ENCODE measurements at regions not wholly inside any gene's neighbourhood (a gene's known extent, or its start where the extent isn't known, plus 50 kb on each side); places are given as distances from the start of the nearest gene placed in this dataset.
A peak's percentile ranks its signal among the peaks of the same experiment; 100 is the strongest.

- TF ChIP-seq ZGPAT (CRISPR knock-in tag; IDR thresholded peaks at IDR 0.05) (peak; percentile 68; the same call in 1 of the 2 replicates), EP300 (IDR thresholded peaks at IDR 0.05; ENCODE audit: low read depth in 2 of 2, low read length in 2 of 2) (0 out of 4 replicates have a peak, but pooled peaks of 1 of the 2 experiments have one; percentile 12), EP300 (CRISPR knock-in tag; IDR thresholded peaks at IDR 0.05; ENCODE audit: borderline replicate concordance) (peak; percentile 52; the same call in 1 of the 2 replicates), SKI (IDR thresholded peaks at IDR 0.05; ENCODE audit: partially characterized antibody) (peak; percentile 98), ZNF350 (CRISPR knock-in tag; IDR thresholded peaks at IDR 0.05; ENCODE audit: borderline replicate concordance, low read depth) (peak; percentile 34; the same call in 1 of the 2 replicates), KAT8 (CRISPR knock-in tag; IDR thresholded peaks at IDR 0.05) (peak; percentile 68), SMAD3 (CRISPR knock-in tag; IDR thresholded peaks at IDR 0.05) (0 out of 2 replicates have a peak, but pooled peaks have one; percentile 25), PPARG (CRISPR knock-in tag; conservative IDR thresholded peaks at IDR 0.05) (0 out of 2 replicates have a peak, but pooled peaks have one; percentile 17), STAG1 (CRISPR knock-in tag; IDR thresholded peaks at IDR 0.05) (peak; percentile 30; the same call in 1 of the 2 replicates), GATAD2A (CRISPR knock-in tag; IDR thresholded peaks at IDR 0.05) (peak; percentile 85), ZNF280D (CRISPR knock-in tag; IDR thresholded peaks at IDR 0.05) (peak; percentile 50; the same call in 1 of the 2 replicates), SMARCC2 (IDR thresholded peaks at IDR 0.05) (0 out of 2 replicates have a peak, but pooled peaks have one; percentile 5), FOXO1 (CRISPR knock-in tag; IDR thresholded peaks at IDR 0.05) (peak; percentile 37; the same call in 1 of the 2 replicates), ZBTB38 (CRISPR knock-in tag; IDR thresholded peaks at IDR 0.05) (peak; percentile 41; the same call in 1 of the 2 replicates), MYC (CRISPR knock-in tag; IDR thresholded peaks at IDR 0.05; ENCODE audit: borderline replicate concordance) (peak; percentile 42; the same call in 1 of the 2 replicates), TARDBP (CRISPR knock-in tag; IDR thresholded peaks at IDR 0.05) (0 out of 2 replicates have a peak, but pooled peaks have one; percentile 39), CEBPG (CRISPR knock-in tag; IDR thresholded peaks at IDR 0.05) (peak; percentile 20; the same call in 1 of the 2 replicates), ZBTB7B (CRISPR knock-in tag; IDR thresholded peaks at IDR 0.05) (peak; percentile 78; the same call in 1 of the 2 replicates)
- TF ChIP-seq, protein P1, sequence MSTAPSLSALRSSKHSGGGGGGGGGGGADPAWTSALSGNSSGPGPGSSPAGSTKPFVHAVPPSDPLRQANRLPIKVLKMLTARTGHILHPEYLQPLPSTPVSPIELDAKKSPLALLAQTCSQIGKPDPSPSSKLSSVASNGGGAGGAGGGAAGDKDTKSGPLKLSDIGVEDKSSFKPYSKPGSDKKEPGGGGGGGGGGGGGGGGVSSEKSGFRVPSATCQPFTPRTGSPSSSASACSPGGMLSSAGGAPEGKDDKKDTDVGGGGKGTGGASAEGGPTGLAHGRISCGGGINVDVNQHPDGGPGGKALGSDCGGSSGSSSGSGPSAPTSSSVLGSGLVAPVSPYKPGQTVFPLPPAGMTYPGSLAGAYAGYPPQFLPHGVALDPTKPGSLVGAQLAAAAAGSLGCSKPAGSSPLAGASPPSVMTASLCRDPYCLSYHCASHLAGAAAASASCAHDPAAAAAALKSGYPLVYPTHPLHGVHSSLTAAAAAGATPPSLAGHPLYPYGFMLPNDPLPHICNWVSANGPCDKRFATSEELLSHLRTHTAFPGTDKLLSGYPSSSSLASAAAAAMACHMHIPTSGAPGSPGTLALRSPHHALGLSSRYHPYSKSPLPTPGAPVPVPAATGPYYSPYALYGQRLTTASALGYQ (CRISPR knock-in tag; IDR thresholded peaks at IDR 0.05): peak; percentile 31; the same call in 1 of the 2 replicates
- TF ChIP-seq, protein P2, sequence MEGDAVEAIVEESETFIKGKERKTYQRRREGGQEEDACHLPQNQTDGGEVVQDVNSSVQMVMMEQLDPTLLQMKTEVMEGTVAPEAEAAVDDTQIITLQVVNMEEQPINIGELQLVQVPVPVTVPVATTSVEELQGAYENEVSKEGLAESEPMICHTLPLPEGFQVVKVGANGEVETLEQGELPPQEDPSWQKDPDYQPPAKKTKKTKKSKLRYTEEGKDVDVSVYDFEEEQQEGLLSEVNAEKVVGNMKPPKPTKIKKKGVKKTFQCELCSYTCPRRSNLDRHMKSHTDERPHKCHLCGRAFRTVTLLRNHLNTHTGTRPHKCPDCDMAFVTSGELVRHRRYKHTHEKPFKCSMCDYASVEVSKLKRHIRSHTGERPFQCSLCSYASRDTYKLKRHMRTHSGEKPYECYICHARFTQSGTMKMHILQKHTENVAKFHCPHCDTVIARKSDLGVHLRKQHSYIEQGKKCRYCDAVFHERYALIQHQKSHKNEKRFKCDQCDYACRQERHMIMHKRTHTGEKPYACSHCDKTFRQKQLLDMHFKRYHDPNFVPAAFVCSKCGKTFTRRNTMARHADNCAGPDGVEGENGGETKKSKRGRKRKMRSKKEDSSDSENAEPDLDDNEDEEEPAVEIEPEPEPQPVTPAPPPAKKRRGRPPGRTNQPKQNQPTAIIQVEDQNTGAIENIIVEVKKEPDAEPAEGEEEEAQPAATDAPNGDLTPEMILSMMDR (CRISPR knock-in tag; IDR thresholded peaks at IDR 0.05): peak; percentile 18; the same call in 1 of the 2 replicates
- TF ChIP-seq, protein P3, sequence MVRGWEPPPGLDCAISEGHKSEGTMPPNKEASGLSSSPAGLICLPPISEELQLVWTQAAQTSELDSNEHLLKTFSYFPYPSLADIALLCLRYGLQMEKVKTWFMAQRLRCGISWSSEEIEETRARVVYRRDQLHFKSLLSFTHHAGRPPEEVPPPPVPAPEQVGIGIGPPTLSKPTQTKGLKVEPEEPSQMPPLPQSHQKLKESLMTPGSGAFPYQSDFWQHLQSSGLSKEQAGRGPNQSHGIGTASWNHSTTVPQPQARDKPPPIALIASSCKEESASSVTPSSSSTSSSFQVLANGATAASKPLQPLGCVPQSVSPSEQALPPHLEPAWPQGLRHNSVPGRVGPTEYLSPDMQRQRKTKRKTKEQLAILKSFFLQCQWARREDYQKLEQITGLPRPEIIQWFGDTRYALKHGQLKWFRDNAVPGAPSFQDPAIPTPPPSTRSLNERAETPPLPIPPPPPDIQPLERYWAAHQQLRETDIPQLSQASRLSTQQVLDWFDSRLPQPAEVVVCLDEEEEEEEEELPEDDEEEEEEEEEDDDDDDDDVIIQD (CRISPR knock-in tag; IDR thresholded peaks at IDR 0.05; ENCODE audit: low read depth): peak; percentile 68; the same call in 1 of the 2 replicates
Measured at GRCh38 chr16:29265255-29265853, 141.2 kb downstream of the NPIPB11 start (continued).

Data from HepG2 (cell line).